ENCODE measurements at regions not wholly inside any gene's neighbourhood (a gene's known extent, or its start where the extent isn't known, plus 50 kb on each side); places are given as distances from the start of the nearest gene placed in this dataset.

DNA sequence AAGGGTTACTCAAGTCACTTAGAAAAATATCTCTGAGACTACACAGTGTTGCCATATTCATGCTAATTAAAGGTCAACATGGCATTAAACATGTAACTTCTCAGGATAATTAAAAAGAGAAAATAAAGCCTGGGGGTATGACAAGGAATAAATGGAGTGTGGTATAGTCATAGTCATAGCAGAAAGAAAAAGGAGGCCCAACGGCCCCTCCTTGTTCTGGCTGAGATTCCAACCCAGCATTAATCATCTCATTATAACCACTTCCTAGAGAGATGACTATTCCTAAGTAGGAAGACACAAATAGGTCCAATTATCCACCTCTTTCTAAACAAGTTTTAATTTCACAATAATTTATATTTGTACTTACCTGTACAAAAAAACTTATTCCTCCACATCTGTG is 778.4 kb upstream of the AADAT start:
- H3K4me3 ChIP-seq (replicated peaks; ENCODE audit: low read depth, low read length) = no peak overlapping the region
- DNase-seq (ENCODE audit: low read depth) = no peak
- TF ChIP-seq, protein P1, sequence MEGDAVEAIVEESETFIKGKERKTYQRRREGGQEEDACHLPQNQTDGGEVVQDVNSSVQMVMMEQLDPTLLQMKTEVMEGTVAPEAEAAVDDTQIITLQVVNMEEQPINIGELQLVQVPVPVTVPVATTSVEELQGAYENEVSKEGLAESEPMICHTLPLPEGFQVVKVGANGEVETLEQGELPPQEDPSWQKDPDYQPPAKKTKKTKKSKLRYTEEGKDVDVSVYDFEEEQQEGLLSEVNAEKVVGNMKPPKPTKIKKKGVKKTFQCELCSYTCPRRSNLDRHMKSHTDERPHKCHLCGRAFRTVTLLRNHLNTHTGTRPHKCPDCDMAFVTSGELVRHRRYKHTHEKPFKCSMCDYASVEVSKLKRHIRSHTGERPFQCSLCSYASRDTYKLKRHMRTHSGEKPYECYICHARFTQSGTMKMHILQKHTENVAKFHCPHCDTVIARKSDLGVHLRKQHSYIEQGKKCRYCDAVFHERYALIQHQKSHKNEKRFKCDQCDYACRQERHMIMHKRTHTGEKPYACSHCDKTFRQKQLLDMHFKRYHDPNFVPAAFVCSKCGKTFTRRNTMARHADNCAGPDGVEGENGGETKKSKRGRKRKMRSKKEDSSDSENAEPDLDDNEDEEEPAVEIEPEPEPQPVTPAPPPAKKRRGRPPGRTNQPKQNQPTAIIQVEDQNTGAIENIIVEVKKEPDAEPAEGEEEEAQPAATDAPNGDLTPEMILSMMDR (IDR thresholded peaks at IDR 0.05; ENCODE audit: low read length, missing control alignments) = no peak

DNA sequence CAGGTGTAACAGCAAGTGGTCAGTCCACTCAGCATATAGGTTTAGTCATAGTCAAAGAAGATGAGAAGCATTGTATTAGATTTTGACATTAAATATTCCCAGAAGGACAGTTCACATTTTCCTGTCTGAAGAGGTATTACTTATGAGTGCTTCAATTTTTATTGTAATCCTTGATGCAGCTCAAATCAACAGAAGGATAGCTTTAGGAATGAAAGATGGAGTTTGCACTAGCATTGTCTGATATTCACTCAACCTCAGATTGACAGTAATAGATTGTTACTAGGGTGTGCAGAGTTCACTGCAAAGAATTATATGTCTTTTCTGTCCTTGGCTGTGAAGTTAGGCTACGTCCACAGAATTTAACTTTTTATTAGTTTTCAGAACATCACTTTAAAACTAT is 764.3 kb upstream of the AADAT start:
- no peak for DNase-seq (ENCODE audit: low read depth)
- TF ChIP-seq, protein P1 (IDR thresholded peaks at IDR 0.05; ENCODE audit: low read length, missing control alignments) = no peak
- no peak overlapping the region for H3K4me3 ChIP-seq (replicated peaks; ENCODE audit: low read depth, low read length)

DNA sequence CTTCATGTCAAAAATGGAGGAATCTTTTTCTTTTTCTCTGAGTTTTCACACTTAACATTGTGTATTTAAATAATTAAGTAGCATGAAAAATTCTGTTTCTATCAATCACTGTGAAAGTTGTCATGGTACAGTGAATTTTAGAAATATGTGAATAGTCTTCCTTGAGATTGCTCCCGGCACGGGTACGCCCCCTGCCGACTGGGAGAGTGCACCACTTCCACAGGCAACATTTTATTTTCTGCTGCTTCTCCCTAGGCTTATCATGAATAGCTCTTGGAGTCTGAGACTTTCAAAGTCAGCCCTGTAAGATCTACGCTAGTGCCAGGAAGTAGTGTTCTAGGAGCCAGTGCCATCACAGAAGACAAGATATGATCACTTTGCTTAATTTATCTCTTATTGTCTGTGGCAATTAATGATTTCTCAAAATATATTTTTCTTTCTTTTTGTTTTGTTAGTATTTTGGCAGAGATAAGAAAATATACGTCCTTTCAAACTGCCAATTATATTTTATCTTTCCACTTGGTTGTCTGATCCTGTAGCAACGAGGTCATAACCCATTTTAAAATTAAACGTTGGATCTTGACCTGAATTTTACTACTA is 763.8 kb upstream of the AADAT start:
- DNase-seq (ENCODE audit: low read depth) = peak; percentile 25
- TF ChIP-seq, protein P1 (IDR thresholded peaks at IDR 0.05; ENCODE audit: low read length, missing control alignments) = peak; percentile 43
- no peak overlapping the region for H3K4me3 ChIP-seq (replicated peaks; ENCODE audit: low read depth, low read length)

DNA sequence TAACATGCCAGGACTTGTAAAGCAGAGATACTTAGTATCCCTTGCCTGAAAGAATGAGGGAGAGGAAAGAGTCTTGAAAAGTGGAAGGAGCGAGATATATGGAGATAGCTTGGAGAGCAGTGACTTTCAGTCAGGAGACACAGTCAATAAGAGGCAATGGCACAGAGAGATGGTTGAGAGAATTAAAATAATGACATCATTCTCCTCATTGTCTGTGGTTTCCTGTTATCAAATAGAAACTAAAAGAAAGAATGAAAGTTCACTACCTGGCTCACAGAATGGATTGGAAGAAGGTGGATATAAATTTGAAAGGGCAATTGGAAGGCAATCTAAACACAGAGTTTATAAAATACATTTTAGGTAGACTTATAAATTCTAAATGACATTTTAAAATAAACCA is 760.2 kb upstream of the AADAT start:
- TF ChIP-seq, protein P1 (IDR thresholded peaks at IDR 0.05; ENCODE audit: low read length, missing control alignments) = no peak
- no peak overlapping the region for H3K4me3 ChIP-seq (replicated peaks; ENCODE audit: low read depth, low read length)
- DNase-seq (ENCODE audit: low read depth) = no peak

DNA sequence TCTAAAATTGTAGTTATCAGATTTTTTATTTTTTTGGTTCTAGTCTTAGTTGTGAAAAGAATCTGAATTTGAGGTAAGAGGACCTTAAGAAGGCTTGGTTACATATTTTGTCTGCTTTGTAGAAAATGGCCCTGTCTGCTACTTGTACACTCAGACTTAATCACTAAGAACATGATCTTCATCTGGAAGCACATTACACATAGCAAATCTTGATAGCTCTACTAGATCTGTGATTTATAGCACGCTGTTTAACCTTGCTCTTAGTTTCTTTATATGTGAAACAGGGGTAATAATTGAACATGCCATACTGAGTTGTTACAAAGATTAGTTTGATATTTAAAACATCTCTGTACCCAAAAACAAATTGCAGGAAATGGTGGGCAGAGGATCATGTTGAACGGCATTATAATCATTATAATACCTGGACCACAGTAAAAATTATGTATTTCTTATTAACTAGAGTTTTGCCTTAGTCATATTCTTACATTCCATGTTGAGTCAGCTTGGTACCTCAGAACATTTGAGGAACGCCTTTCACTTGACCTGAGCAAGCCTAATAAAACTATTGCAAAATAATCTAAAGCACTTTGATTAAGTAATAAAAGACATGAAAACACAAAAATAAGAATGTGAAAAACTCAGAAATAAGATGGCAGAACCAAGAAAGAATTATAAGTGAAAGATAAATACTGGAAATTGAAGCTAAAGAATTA is 738.0 kb upstream of the AADAT start:
- TF ChIP-seq, protein P1 (IDR thresholded peaks at IDR 0.05; ENCODE audit: low read length, missing control alignments) = no peak
- no peak for DNase-seq (ENCODE audit: low read depth)
- H3K4me3 ChIP-seq (replicated peaks; ENCODE audit: low read depth, low read length) = no peak overlapping the region

DNA sequence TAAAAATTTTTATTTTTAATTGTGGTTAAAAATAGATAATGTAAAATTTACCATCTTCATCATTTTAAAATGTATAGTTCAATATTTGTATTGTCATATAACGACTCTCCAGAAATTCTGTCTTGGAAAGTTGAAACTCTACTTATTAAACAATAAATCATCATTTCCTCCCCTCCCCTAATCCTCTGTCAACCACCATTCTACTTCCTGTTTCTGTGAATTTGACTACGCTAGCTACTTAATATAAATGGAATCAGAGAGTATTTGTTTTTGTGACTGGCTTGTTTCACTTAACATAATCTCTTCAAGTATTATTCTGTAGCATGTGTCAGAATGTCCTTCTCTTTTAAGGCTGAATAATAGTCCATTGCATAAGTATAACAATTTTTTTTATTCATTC is 729.0 kb upstream of the AADAT start:
- no peak overlapping the region for H3K4me3 ChIP-seq (replicated peaks; ENCODE audit: low read depth, low read length)
- TF ChIP-seq, protein P1 (IDR thresholded peaks at IDR 0.05; ENCODE audit: low read length, missing control alignments) = no peak
- no peak for DNase-seq (ENCODE audit: low read depth)

DNA sequence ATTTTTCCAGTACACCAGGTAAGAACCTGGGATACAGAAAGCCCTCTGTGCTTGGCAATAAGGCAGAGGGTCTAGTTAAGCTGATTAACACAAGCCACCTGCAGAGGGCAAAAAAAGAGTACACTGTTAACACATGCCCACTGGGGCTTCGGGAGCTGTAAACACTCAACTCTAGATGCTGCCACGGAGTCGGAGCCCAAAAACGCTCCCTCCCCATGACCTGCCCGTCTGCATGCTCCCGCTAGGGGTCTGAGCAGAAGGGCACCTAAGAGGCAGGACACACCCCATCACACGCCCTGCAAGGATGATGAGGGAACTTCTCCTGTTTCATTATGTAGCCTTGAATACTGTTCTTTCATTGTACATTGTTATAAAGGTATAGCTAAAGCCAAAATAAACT is 715.6 kb upstream of the AADAT start:
- DNase-seq (ENCODE audit: low read depth) = no peak
- no peak overlapping the region for H3K4me3 ChIP-seq (replicated peaks; ENCODE audit: low read depth, low read length)
- TF ChIP-seq, protein P1 (IDR thresholded peaks at IDR 0.05; ENCODE audit: low read length, missing control alignments) = no peak

All from fibroblast of pulmonary artery (primary cell).